ENCODE measurements at regions not wholly inside any gene's neighbourhood (a gene's known extent, or its start where the extent isn't known, plus 50 kb on each side); places are given as distances from the start of the nearest gene placed in this dataset.

- Histone ChIP-seq H3K27ac (no peak overlapping the region), H3K9me3 (ENCODE audit: control insufficient read depth, low read length) (no peaks in the 10 kb centered on the region), H3K4me3 (ENCODE audit: low read depth, low read length) (no peak overlapping the region), H3K27me3 (ENCODE audit: control insufficient read depth, insufficient read depth, low read length) (no peaks in the 10 kb centered on the region), H2AFZ (no peak overlapping the region), H3K9ac (no peak overlapping the region), H3K4me1 (no peaks in the 10 kb centered on the region), H3K4me2 (ENCODE audit: low read length) (no peak overlapping the region), H3K36me3 (ENCODE audit: control insufficient read depth, insufficient read depth, low read length) (no peaks in the 10 kb centered on the region), H3K79me2 (no peaks in the 10 kb centered on the region)
- TF ChIP-seq CTCF (IDR thresholded peaks at IDR 0.05): no peak
Measured at GRCh38 chr14:95466506-95466905, 49.9 kb downstream of the SYNE3 start.

- no peak overlapping the region for H3K4me3 ChIP-seq (ENCODE audit: low read depth, low read length)
- no peak overlapping the region for H3K9ac ChIP-seq
- H3K79me2 ChIP-seq: no peaks in the 10 kb centered on the region
- H3K27ac ChIP-seq: no peak overlapping the region
- H3K4me1 ChIP-seq: no peaks in the 10 kb centered on the region
- H3K9me3 ChIP-seq (ENCODE audit: control insufficient read depth, low read length): no peaks in the 10 kb centered on the region
- no peaks in the 10 kb centered on the region for H3K27me3 ChIP-seq (ENCODE audit: control insufficient read depth, insufficient read depth, low read length)
- TF ChIP-seq CTCF (IDR thresholded peaks at IDR 0.05): no peak
- no peak overlapping the region for H2AFZ ChIP-seq
- H3K36me3 ChIP-seq (ENCODE audit: control insufficient read depth, insufficient read depth, low read length): no peaks in the 10 kb centered on the region
- no peak overlapping the region for H3K4me2 ChIP-seq (ENCODE audit: low read length)
Measured at GRCh38 chr14:95465936-95466335, 50.5 kb downstream of the SYNE3 start.

- H2AFZ ChIP-seq: no peak overlapping the region
- no peak overlapping the region for H3K4me2 ChIP-seq (ENCODE audit: low read length)
- no peak overlapping the region for H3K9ac ChIP-seq
- no peak overlapping the region for H3K4me3 ChIP-seq (ENCODE audit: low read depth, low read length)
- no peak for TF ChIP-seq CTCF (IDR thresholded peaks at IDR 0.05)
- no peak overlapping the region for H3K27ac ChIP-seq
- H3K27me3 ChIP-seq (ENCODE audit: control insufficient read depth, insufficient read depth, low read length): no peaks in the 10 kb centered on the region
- no peaks in the 10 kb centered on the region for H3K79me2 ChIP-seq
- no peaks in the 10 kb centered on the region for H3K9me3 ChIP-seq (ENCODE audit: control insufficient read depth, low read length)
- no peaks in the 10 kb centered on the region for H3K36me3 ChIP-seq (ENCODE audit: control insufficient read depth, insufficient read depth, low read length)
- no peaks in the 10 kb centered on the region for H3K4me1 ChIP-seq
Measured at GRCh38 chr14:95465358-95465757, 51.1 kb downstream of the SYNE3 start.

- Histone ChIP-seq H3K9me3 (ENCODE audit: control insufficient read depth, low read length) (no peaks in the 10 kb centered on the region), H3K4me3 (ENCODE audit: low read depth, low read length) (no peak overlapping the region), H3K4me1 (no peaks in the 10 kb centered on the region), H3K27ac (no peak overlapping the region), H3K36me3 (ENCODE audit: control insufficient read depth, insufficient read depth, low read length) (no peaks in the 10 kb centered on the region), H3K9ac (no peak overlapping the region), H3K4me2 (ENCODE audit: low read length) (no peak overlapping the region), H3K27me3 (ENCODE audit: control insufficient read depth, insufficient read depth, low read length) (no peaks in the 10 kb centered on the region), H3K79me2 (no peaks in the 10 kb centered on the region), H2AFZ (no peak overlapping the region)
- no peak for TF ChIP-seq CTCF (IDR thresholded peaks at IDR 0.05)
Measured at GRCh38 chr14:95464514-95464913, 51.9 kb downstream of the SYNE3 start.

- no peak for TF ChIP-seq CTCF (IDR thresholded peaks at IDR 0.05)
- H3K4me1 ChIP-seq: no peaks in the 10 kb centered on the region
- no peaks in the 10 kb centered on the region for H3K9me3 ChIP-seq (ENCODE audit: control insufficient read depth, low read length)
- no peak overlapping the region for H3K27ac ChIP-seq
- H2AFZ ChIP-seq: no peak overlapping the region
- no peak overlapping the region for H3K9ac ChIP-seq
- no peak overlapping the region for H3K4me3 ChIP-seq (ENCODE audit: low read depth, low read length)
- H3K36me3 ChIP-seq (ENCODE audit: control insufficient read depth, insufficient read depth, low read length): no peaks in the 10 kb centered on the region
- no peak overlapping the region for H3K4me2 ChIP-seq (ENCODE audit: low read length)
- no peaks in the 10 kb centered on the region for H3K79me2 ChIP-seq
- H3K27me3 ChIP-seq (ENCODE audit: control insufficient read depth, insufficient read depth, low read length): no peaks in the 10 kb centered on the region
Measured at GRCh38 chr14:95464103-95464502, 52.3 kb downstream of the SYNE3 start.
